Pons (tissue), 1 donor: ENCODE measurements at regions not wholly inside any gene's neighbourhood (a gene's known extent, or its start where the extent isn't known, plus 50 kb on each side); places are given as distances from the start of the nearest gene placed in this dataset.
"Not testable (repeated sequence)": the region's sequence is repeated elsewhere in the genome, so short reads cannot be mapped to it uniquely, and the experiment has no call there.

ENCODE experiments used
- DNase-seq: peaks from one replicate; pipeline ENCODE4 v3.0.0-alpha.2; 2016; ENCODE audit warnings: low spot score

DNA sequence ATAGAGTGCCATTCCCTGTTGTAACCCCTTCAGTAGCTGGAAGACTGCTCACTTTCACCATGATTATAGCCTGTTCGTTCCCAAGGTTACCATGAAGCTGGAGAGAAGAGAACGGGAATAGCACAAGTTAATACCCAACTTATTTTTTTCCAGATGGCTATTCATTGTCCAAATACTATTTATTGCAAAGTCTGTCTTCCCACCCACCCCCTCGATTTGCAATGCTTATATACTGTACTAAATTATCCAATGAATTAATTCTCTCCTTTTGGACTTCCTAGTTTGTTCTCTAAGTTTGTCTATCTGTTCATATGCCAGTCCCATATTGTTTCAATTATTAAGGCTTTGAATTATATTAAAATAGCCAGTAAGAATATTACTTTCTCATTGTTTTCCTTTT, 231.0 kb downstream of the RAB11FIP4 start:
- DNase-seq, result no peak

DNA sequence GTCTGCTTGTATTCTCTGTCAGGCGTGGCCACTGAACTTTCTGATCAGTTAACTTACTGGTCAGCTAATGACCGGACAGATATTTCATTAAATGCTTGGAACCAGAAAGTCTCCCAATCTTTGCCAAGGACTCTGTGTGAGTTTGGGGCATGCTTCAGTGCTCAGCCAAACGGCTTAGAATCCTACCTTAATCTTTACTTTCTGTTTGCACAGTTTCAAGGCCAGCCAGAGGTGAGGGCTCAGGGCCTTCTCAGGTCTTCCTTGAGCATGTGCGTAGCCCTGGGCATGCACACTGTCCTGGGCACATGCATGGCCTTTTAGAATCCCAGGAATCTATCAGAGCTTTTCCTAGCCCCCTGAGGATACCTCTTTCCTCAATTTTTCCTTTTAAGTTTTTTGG, 230.1 kb downstream of the RAB11FIP4 start:
- no peak for DNase-seq

DNA sequence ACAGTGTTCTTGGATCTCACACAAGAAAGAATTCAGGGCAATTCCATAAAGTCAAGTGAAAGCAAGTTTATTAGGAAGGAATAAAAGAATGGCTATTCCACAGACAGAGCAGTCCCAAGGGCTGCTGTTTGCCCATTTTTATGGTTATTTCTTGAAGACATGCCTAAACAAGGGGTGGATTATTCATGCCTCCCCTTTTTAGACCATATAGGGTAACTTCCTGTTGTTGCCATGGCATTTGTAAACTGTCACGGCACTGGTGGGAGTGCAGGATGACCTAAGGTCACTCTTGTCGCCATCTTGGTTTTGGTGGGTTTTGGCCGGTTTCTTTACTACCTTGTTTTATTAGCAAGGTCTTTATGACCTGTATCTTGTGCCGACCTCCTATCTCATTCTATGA, 219.6 kb downstream of the RAB11FIP4 start:
- not testable (repeated sequence) for DNase-seq

- no peak for DNase-seq
Measured at GRCh38 chr17:31609996-31610910, 218.8 kb downstream of the RAB11FIP4 start.

DNA sequence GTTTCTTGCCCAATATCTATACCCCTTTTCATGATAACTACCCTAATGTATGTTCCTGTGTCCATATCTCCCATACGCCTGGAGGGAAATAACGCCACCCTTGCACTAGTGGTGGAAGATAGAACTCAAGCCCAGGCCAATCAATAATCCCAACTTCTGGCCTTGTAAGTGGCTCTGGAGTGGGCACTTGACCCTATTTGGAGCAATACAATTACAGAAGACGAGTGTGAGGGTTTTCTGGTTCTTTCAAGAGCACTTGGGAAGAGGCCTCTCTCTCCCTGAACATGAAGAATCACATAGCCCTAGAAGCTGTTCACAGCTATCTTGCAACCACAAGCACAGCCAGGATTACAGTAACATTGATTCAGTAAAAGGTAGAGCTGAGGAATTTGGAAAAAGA, 217.9 kb downstream of the RAB11FIP4 start:
- DNase-seq, result no peak

GRCh38 chr17:31608659-31609254, 217.3 kb downstream of the RAB11FIP4 start:
- DNase-seq, result no peak

- no peak for DNase-seq
Measured at GRCh38 chr17:31605761-31606160, 214.3 kb downstream of the RAB11FIP4 start.

DNA sequence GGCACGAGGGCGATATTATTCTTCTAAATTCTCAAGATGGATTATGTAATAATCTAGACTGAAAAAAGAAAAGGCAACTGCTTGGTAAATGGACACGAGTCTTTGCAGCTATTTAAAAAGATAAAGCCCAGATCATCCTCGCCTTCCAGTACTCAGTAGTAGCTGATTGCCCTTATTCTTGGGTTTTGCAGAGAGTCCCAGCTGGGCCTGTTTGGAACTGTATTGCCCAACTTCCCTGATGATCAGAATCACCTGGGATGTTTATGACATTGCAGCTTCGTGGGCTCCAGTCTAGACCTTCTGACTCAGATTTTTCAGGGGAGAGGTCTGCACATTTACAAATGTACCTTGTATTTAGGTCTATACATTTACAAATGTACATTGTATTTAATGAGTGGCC, 213.5 kb downstream of the RAB11FIP4 start:
- no peak for DNase-seq

DNA sequence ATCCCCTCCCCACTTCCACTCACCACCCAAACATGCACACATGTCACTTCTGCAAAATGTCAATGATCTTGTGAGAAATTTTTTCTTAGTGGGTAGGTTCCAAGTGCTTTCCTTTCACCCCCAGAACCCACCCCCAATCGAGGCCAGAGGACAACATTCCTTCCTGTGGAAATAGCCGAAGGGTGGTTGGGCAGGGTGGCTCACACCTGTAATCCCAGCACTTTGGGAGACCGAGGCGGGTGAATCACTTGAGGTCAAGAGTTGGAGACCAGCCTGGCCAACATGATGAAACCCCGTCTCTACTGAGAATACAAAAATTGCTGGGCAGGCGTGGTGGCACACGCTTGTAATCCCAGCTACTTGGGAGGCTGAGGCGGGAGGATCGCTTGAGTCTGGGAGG, 208.7 kb downstream of the RAB11FIP4 start:
- DNase-seq, result not testable (repeated sequence)

- DNase-seq, result no peak
Measured at GRCh38 chr17:31598921-31599571, 207.6 kb downstream of the RAB11FIP4 start.

DNA sequence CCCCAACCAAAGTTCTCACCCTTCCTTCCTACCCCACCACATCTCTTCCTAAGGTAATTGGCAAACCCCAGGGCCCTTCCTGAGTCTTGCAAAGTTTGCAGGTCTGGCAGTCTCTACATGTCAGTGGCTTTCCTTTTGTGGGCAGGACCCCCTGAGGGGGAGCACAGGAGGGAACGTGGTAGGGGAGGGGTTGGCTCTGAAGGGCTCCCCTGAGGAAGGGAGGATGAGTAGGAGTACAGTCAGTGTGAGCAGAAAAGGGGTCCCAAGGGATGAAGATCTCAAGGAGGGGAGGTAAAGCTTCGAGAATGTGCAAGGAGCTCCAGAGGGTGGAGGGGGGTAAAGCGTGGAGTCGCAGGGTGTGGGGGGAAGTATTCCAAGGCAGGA, 206.9 kb downstream of the RAB11FIP4 start:
- no peak for DNase-seq

DNA sequence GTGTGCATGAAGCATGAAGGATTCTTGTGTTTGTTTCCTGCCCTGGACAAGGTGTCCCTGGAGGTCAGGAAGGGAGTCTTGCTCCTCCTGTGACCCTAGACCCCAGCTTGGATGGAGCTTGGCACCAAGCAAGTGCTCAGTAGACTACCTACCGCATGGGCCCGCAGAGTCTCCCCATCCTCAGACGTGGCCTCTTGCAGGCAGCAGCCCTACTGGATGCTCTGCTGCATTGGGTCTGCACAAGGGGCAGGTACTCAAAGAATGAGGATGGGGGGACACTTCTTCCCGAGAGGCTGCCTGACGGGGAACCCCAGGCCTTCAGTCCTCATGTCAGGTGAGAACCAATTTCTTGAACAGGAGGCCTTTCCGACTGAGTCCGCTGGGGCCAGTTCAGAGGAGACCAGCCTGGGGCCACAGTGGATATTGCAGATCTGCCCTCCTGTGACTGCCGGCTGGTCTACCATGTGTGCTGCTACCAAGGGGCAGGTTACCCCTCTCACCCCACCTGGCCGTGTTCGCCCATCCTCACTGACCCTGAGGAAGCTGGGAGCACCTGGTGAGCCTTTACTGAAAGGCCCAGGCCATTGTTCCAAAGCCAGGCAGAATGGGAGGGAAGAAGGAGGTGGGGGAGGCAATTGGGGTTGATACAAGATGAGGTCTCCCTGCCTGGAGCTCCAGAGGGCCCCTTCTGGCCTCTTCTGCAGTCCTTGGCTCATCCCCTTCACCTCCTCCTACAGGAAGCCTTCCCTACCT, 206.3 kb downstream of the RAB11FIP4 start:
- DNase-seq, result no peak

- peak; percentile 75 for DNase-seq
Measured at GRCh38 chr17:31596382-31597323, 205.2 kb downstream of the RAB11FIP4 start.

DNA sequence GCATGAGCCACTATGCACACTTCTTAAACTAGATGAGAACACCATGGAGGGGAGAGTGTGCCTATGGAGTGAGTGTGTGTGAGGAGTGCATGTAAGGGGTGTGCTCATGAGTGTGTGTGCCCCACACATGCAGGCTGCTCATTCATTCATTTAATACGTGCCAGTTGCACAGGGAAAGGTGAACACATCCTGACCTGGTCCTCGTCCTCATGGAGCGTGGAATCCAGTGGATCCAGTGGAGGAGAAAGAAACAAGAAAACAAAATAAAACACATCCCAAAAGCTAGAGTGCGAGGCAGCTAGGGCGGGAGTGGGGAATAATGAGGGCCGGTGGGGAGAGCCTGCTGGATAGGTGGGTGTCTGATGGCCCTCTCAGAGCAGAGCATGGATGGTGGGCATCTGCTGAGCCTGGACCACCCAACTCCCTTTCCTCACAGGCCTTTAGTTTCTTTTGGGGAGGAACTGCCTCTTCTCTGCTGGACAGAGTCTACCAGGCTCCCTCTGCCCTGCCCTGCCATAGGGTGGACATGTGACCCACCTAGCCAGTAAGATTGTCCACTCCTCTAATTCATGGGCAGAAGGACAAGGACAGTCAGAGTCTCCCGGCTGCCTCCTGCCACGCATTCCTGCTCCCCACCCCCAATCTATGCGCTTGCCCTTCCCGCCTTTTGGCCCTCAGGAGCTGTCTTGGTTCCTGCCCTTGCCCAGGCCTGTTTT, 204.3 kb downstream of the RAB11FIP4 start:
- DNase-seq, result no peak

- no peak for DNase-seq
Measured at GRCh38 chr17:31595076-31595475, 203.6 kb downstream of the RAB11FIP4 start.

DNA sequence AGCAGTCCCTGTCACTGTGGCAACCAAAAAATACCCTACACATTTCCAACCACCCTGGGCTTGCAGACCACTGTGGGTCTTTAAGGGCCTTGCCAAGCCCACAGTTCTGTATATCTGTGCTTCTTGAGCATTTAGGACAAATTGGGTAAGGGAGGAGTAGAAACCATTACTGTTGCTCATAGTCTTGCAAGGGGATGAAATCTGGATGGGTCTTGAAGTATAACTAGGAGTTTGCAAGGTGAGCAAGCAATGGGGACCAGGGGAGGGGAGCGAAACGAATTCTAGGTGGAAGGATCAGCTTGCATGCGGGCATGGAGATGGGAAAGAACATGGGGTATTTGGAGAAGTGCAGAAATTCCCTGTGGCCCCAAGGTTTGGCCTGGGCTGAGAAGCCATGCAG, 202.9 kb downstream of the RAB11FIP4 start:
- DNase-seq, result no peak

DNA sequence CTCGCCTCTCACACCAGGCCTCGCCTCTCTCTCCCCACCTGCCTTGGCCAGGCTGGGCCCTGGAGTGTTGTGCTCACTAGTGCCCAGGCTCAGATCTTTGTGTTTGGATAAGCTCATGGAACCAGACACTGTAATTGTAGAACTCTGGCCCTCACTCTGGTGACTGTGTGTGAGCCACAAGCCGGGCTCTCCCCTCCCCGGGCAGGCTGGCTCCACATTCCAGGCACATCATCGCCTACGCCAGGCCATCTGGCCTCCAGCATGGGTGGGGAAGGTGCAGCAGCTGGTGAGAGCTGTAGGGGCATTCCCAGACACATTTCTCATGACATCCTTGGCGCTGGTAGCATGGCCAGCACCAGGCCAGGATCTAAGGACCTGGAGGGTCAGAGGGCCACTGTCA, 202.3 kb downstream of the RAB11FIP4 start:
- DNase-seq, result no peak

DNA sequence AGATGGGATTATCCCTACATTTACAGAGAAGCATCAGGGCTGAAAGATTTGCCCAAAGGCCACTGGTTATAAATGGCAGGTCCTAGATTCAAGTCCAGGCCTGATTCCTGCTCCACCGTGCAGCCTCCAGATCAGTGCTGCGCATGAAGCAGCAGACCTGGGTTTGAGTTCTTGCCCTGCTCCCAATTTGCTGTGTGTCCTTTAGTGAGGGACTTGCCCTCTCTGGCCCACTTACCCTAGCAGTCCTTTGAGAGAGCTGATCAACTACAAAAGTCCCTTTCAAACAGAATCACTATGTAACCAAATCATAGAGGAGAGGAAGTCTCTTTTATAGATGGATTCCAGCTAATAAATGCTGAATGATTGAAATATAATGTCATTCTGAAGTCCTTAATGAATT, 200.4 kb downstream of the RAB11FIP4 start:
- no peak for DNase-seq

DNA sequence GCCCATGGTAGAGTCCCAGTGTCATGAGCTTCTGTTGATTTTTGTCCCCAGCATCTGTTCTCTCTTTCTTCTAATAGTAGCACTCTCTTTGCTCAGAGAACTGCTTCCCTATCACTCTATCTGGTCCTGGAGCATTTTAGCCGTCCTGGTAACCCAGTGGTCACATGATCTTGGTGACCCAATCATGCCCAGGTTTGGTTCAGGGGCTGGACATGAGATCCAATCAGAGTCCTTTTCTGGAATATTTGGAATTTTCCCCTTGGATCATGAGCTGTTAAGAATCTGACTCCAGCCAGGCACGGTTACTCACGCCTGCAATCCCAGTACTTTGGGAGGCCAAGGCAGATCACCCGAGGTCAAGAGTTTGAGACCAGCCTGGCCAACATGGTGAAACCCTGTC, 197.0 kb downstream of the RAB11FIP4 start:
- DNase-seq, result no peak

GRCh38 chr17:31588034-31588433, 196.6 kb downstream of the RAB11FIP4 start:
- no peak for DNase-seq
